HCT116 (cell line): ENCODE measurements at regions not wholly inside any gene's neighbourhood (a gene's known extent, or its start where the extent isn't known, plus 50 kb on each side); places are given as distances from the start of the nearest gene placed in this dataset.

Experiments used
- ATAC-seq: fragments of 200-7000 bp; cut with Tn5 transposase; 2 replicates; pipeline ENCODE4 v1.9.1; 2020; ENCODE audit warnings: mild to moderate bottlenecking, moderate library complexity
- BruUV-seq: library from RNA; stranded (reverse); fragments of 400-500 nt; replicated peaks from 2 replicates; lab custom pipeline; 2021; lab: Mats Ljungman, UMichigan
- CTCF ChIA-PET: fragments of 300-600 bp; sonication (Branson Sonifier 250); formaldehyde crosslinking; loops from one replicate; lab custom pipeline; 2021; ENCODE audit warnings: antibody characterized with exemption; lab: Charles Lee
- POLR2A ChIA-PET: fragments of 300-600, 350-600 bp; sonication (Branson Sonifier 250); formaldehyde crosslinking; loops from one replicate; lab custom pipeline; 2021; ENCODE audit warnings: antibody characterized with exemption; lab: Charles Lee
- RAD21 ChIA-PET, 2 experiments: fragments of 300-600 bp; sonication (Branson Sonifier 250); formaldehyde crosslinking; loops; one replicate each; lab custom pipeline; 2023; ENCODE audit warnings: low total read pairs in 2 of 2; ENCODE audit not compliant: uncharacterized antibody in 2 of 2, unreplicated experiment in 2 of 2, low non-redundant PET in 1 of 2; lab: Charles Lee
- DNase-seq: peaks from one replicate; pipeline ENCODE4 v3.0.0-alpha.2; 2010; ENCODE audit warnings: low read depth, low spot score
- H2AFZ ChIP-seq: fragments of 200-600 bp; shearing (Covaris generic), sonication (generic); 2 replicates; pipeline ENCODE4 v1.6.1; 2017; ENCODE audit warnings: low read depth, mixed run types, mixed read lengths, antibody characterized with exemption, low read length; ENCODE audit not compliant: poor library complexity, severe bottlenecking
- H3K27ac ChIP-seq: 2 replicates; pipeline ENCODE4 v1.5.1; 2012; ENCODE audit warnings: low read depth, low read length
- H3K27me3 ChIP-seq: fragments of 200-600 bp; sonication (generic); 2 replicates; pipeline ENCODE4 v1.6.1; 2016; ENCODE audit warnings: mixed run types, low read length, mixed read lengths; ENCODE audit not compliant: insufficient read depth
- H3K36me3 ChIP-seq, 2 experiments: fragments of 200-500 bp in 1 of 2; fragments of 200-600 bp in 1 of 2; sonication (Bioruptor generic) in 1 of 2; sonication (generic) in 1 of 2; 2 replicates each; pipeline versions ENCODE4 v1.5.1 to v1.6.1; 2014 to 2016; ENCODE audit warnings: low read length in 2 of 2, inconsistent platforms in 1 of 2, mixed read lengths in 1 of 2, mixed run types in 1 of 2; ENCODE audit not compliant: insufficient read depth in 2 of 2, control insufficient read depth in 1 of 2
- H3K4me1 ChIP-seq, 2 experiments: fragments of 200-600 bp in 1 of 2; sonication (generic) in 1 of 2; 2 replicates each; pipeline versions ENCODE4 v1.5.1 to v1.6.1; 2012 to 2017; ENCODE audit warnings: low read length in 2 of 2, inconsistent platforms in 1 of 2, mild to moderate bottlenecking in 1 of 2, mixed read lengths in 1 of 2, mixed run types in 1 of 2, moderate library complexity in 1 of 2; ENCODE audit not compliant: insufficient read depth in 2 of 2, control insufficient read depth in 1 of 2
- H3K4me2 ChIP-seq: fragments of 200-600 bp; sonication (generic); 2 replicates; pipeline ENCODE4 v1.6.1; 2017; ENCODE audit warnings: mixed run types, low read length, mixed read lengths
- H3K4me3 ChIP-seq, 2 experiments: fragments of 200-600 bp in 1 of 2; sonication (generic) in 1 of 2; replicated peaks in 1 of 2; 2 replicates each; pipeline ENCODE4 v1.5.1; 2011 to 2016; ENCODE audit warnings: low read length in 2 of 2, control low read depth in 1 of 2, low read depth in 1 of 2, mild to moderate bottlenecking in 1 of 2, mixed read lengths in 1 of 2, mixed run types in 1 of 2
- H3K79me2 ChIP-seq: fragments of 200-600 bp; sonication (generic); 2 replicates; pipeline ENCODE4 v1.6.1; 2017; ENCODE audit warnings: mild to moderate bottlenecking, mixed run types, low read length, moderate library complexity, mixed read lengths; ENCODE audit not compliant: insufficient read depth
- H3K9ac ChIP-seq: fragments of 200-600 bp; sonication (generic); 2 replicates; pipeline ENCODE4 v1.6.1; 2016; ENCODE audit warnings: low read length, mixed read lengths
- H3K9me2 ChIP-seq: fragments of 200-600 bp; sonication (generic), shearing (Covaris generic); 2 replicates; pipeline ENCODE4 v1.6.1; 2017; ENCODE audit warnings: mixed run types, mild to moderate bottlenecking, moderate library complexity; ENCODE audit not compliant: insufficient read depth
- H3K9me3 ChIP-seq, 2 experiments: fragments of 200-500 bp in 1 of 2; fragments of 200-600 bp in 1 of 2; sonication (Bioruptor generic) in 1 of 2; sonication (generic) in 1 of 2; 2 replicates each; pipeline ENCODE4 v1.6.1; 2014 to 2017; ENCODE audit warnings: low read length in 2 of 2, mixed read lengths in 2 of 2, inconsistent platforms in 1 of 2, low read depth in 1 of 2, mild to moderate bottlenecking in 1 of 2, mixed run types in 1 of 2, moderate library complexity in 1 of 2; ENCODE audit not compliant: control insufficient read depth in 1 of 2, insufficient read depth in 1 of 2
- H4K20me1 ChIP-seq: fragments of 200-600 bp; sonication (generic), shearing (Covaris generic); 2 replicates; pipeline ENCODE4 v1.6.1; 2017; ENCODE audit warnings: mixed run types, mild to moderate bottlenecking, moderate library complexity; ENCODE audit not compliant: insufficient read depth
- CBX3 ChIP-seq: IDR thresholded peaks from 2 replicates; pipeline ENCODE4 v1.6.1; 2012; ENCODE audit warnings: low read depth
- CEBPB ChIP-seq: IDR thresholded peaks from 2 replicates; pipeline ENCODE4 v1.6.1; 2012; ENCODE audit warnings: low read depth
- EGR1 ChIP-seq: IDR thresholded peaks from 2 replicates; pipeline ENCODE4 v1.6.1; 2012; ENCODE audit warnings: low read depth
- ELF1 ChIP-seq: IDR thresholded peaks from 2 replicates; pipeline ENCODE4 v1.6.1; 2012; ENCODE audit warnings: low read depth, borderline replicate concordance
- EZH2 ChIP-seq: fragments of 200-600 bp; sonication (generic); IDR thresholded peaks from 2 replicates; pipeline ENCODE4 v1.6.1; 2017; ENCODE audit warnings: antibody characterized with exemption, mixed run types
- EZH2phosphoT487 ChIP-seq: fragments of 200-600 bp; IDR thresholded peaks from 2 replicates; pipeline ENCODE4 v1.6.1; 2018; ENCODE audit warnings: antibody characterized with exemption, borderline replicate concordance
- FOSL1 ChIP-seq: IDR thresholded peaks from 2 replicates; pipeline ENCODE4 v1.6.1; 2012; ENCODE audit warnings: low read depth
- POLR2A ChIP-seq: IDR thresholded peaks from 2 replicates; pipeline ENCODE4 v1.7.0; 2011; ENCODE audit warnings: borderline replicate concordance; ENCODE audit not compliant: insufficient read depth, insufficient read length; ENCODE audit errors: extremely low read depth
- POLR2AphosphoS5 ChIP-seq: IDR thresholded peaks from 2 replicates; pipeline ENCODE4 v1.6.1; 2011; ENCODE audit warnings: mild to moderate bottlenecking, low read depth, low read length, moderate library complexity
- RAD21 ChIP-seq: IDR thresholded peaks from 2 replicates; pipeline ENCODE4 v1.6.1; 2012; ENCODE audit warnings: low read depth, mild to moderate bottlenecking
- SIN3A ChIP-seq: IDR thresholded peaks from 2 replicates; pipeline ENCODE4 v1.6.1; 2012; ENCODE audit warnings: low read depth
- SP1 ChIP-seq: IDR thresholded peaks from 2 replicates; pipeline ENCODE4 v1.6.1; 2012; ENCODE audit warnings: low read depth
- SRF ChIP-seq: IDR thresholded peaks from 2 replicates; pipeline ENCODE4 v1.6.1; 2012; ENCODE audit warnings: low read depth
- TCF7L2 ChIP-seq: IDR thresholded peaks from 2 replicates; pipeline ENCODE4 v1.7.0; 2011; ENCODE audit warnings: borderline replicate concordance, inconsistent platforms; ENCODE audit not compliant: insufficient read depth, insufficient read length; ENCODE audit errors: extremely low read depth
- YY1 ChIP-seq: IDR thresholded peaks from 2 replicates; pipeline ENCODE4 v1.6.1; 2011; ENCODE audit warnings: low read length, low read depth, moderate library complexity, mild to moderate bottlenecking; ENCODE audit not compliant: insufficient replicate concordance; ENCODE audit errors: extremely low read depth
- ZFX ChIP-seq: fragments of 450-650 bp; IDR thresholded peaks from 2 replicates; pipeline ENCODE4 v1.6.1; 2017
- ZNF274 ChIP-seq: fragments of 200-500 bp; sonication (Bioruptor generic); IDR thresholded peaks from 2 replicates; pipeline ENCODE4 v1.6.1; 2014; ENCODE audit warnings: mild to moderate bottlenecking, low read depth, low read length, inconsistent platforms
- intact Hi-C: fragments of 100-400 bp; cut with micrococcal nuclease; formaldehyde crosslinking; loops from 2 replicates; pipeline ENCODE4 v1.10.0; 2022
- TF ChIP-seq, protein P1 (sequence below): IDR thresholded peaks from 2 replicates; pipeline ENCODE4 v1.6.1; 2012
- TF ChIP-seq, protein P2 (sequence below): IDR thresholded peaks from 2 replicates; pipeline ENCODE4 v1.6.1; 2012; ENCODE audit warnings: low read depth
- TF ChIP-seq, protein P3 (sequence below): IDR thresholded peaks from 2 replicates; pipeline ENCODE4 v1.6.1; 2012

DNA sequence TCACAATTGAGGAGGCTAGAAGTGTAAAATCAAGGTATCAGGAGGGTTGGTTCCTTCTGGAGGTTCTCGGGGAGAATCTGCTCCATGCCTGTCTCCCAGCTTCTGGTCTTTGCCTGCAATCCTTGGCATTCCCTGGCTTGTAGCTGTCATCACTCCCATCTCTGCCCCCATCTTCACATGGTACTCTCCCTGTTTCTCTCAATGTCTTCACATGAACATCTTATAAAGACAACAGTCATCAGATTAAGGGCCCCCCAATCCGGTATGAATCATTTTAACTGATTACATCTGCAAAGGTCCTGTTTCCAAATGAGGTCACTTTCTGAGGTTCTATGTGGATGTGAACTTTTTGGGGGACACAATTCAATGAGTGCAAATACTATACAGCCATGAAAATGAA is 113.0 kb upstream of the GALNT15 start:
- Histone ChIP-seq H3K9me3 (no peaks in the 10 kb centered on the region), H4K20me1 (no peaks in the 10 kb centered on the region), H3K27ac (no peak overlapping the region), H3K79me2 (no peaks in the 10 kb centered on the region), H3K4me2 (peak overlapping the region; percentile 66; the same call in 1 of the 2 replicates), H3K9me2 (no peaks in the 10 kb centered on the region), H3K4me3 (no peak overlapping the region), H3K9ac (no peak overlapping the region), H2AFZ (no peak overlapping the region), H3K36me3 (no peaks in the 10 kb centered on the region), H3K27me3 (no peaks in the 10 kb centered on the region), H3K4me1 (peaks cover 20 to 40% of the 10 kb centered on the region in 2 experiments)
- POLR2A ChIA-PET = interaction anchor here (1.0 kb wide), 1 partner anchor 30 kb away, joined by 3 read pairs; no protein-coding TSS in a partner anchor
- RAD21 ChIA-PET = no interaction called here
- DNase-seq = no peak
- no TSS peak for BruUV-seq
- intact Hi-C loops = no loop called here
- TF ChIP-seq TCF7L2 (no peak), RAD21 (no peak), SRF (no peak), POLR2A (no peak)
- CTCF ChIA-PET = interaction anchor here (3.5 kb wide), 1 partner anchor 13 kb away, joined by 27 read pairs; no protein-coding TSS in a partner anchor
- ATAC-seq = no peak

DNA sequence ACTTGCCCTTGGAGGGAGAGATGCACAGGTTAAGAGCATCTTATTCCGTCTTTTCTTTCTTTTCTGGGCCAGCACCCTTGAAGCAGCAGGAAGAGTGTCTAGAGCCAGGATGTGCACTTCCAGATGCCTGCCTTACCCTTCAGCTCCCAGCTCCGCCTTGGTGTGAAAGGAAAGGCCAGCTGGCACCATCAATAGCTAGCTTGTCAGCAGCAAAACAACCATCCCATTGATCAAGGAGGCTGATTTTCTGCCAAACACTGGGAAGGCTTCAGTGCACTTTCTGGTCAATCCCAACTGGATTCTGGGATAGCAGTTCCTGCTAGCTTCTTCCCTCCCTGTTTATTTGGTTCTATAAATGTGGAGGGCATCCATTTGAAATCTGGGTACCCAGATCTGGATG is 110.9 kb upstream of the GALNT15 start:
- CTCF ChIA-PET = no interaction called here
- TF ChIP-seq FOSL1 (no peak), CEBPB (no peak), ZNF274 (no peak), CBX3 (no peak), EZH2 (no peak), SRF (no peak), SP1 (no peak), POLR2A (no peak), SIN3A (no peak), POLR2AphosphoS5 (no peak), TCF7L2 (no peak), ZFX (no peak), EZH2phosphoT487 (no peak), EGR1 (no peak), YY1 (no peak), ELF1 (no peak)
- TF ChIP-seq, protein P1, sequence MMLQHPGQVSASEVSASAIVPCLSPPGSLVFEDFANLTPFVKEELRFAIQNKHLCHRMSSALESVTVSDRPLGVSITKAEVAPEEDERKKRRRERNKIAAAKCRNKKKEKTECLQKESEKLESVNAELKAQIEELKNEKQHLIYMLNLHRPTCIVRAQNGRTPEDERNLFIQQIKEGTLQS = no peak
- TF ChIP-seq, protein P2, sequence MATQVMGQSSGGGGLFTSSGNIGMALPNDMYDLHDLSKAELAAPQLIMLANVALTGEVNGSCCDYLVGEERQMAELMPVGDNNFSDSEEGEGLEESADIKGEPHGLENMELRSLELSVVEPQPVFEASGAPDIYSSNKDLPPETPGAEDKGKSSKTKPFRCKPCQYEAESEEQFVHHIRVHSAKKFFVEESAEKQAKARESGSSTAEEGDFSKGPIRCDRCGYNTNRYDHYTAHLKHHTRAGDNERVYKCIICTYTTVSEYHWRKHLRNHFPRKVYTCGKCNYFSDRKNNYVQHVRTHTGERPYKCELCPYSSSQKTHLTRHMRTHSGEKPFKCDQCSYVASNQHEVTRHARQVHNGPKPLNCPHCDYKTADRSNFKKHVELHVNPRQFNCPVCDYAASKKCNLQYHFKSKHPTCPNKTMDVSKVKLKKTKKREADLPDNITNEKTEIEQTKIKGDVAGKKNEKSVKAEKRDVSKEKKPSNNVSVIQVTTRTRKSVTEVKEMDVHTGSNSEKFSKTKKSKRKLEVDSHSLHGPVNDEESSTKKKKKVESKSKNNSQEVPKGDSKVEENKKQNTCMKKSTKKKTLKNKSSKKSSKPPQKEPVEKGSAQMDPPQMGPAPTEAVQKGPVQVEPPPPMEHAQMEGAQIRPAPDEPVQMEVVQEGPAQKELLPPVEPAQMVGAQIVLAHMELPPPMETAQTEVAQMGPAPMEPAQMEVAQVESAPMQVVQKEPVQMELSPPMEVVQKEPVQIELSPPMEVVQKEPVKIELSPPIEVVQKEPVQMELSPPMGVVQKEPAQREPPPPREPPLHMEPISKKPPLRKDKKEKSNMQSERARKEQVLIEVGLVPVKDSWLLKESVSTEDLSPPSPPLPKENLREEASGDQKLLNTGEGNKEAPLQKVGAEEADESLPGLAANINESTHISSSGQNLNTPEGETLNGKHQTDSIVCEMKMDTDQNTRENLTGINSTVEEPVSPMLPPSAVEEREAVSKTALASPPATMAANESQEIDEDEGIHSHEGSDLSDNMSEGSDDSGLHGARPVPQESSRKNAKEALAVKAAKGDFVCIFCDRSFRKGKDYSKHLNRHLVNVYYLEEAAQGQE = no peak
- TF ChIP-seq, protein P3, sequence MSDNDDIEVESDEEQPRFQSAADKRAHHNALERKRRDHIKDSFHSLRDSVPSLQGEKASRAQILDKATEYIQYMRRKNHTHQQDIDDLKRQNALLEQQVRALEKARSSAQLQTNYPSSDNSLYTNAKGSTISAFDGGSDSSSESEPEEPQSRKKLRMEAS = no peak
- RAD21 ChIA-PET = no interaction called here
- Histone ChIP-seq H4K20me1 (no peaks in the 10 kb centered on the region), H3K36me3 (no peaks in the 10 kb centered on the region), H3K9ac (no peak overlapping the region), H2AFZ (no peak overlapping the region), H3K27ac (no peak overlapping the region), H3K9me2 (no peaks in the 10 kb centered on the region), H3K27me3 (no peaks in the 10 kb centered on the region), H3K4me1 (peaks cover 29 to 46% of the 10 kb centered on the region in 2 experiments), H3K4me2 (no peak overlapping the region), H3K9me3 (no peaks in the 10 kb centered on the region), H3K4me3 (no peak overlapping the region), H3K79me2 (no peaks in the 10 kb centered on the region)
- POLR2A ChIA-PET = no interaction called here
- ATAC-seq (no peak), DNase-seq (no peak)
- no TSS peak for BruUV-seq
- intact Hi-C loops = no loop called here
